IPS DF 6.9 (cell line): ENCODE measurements at regions not wholly inside any gene's neighbourhood (a gene's known extent, or its start where the extent isn't known, plus 50 kb on each side); places are given as distances from the start of the nearest gene placed in this dataset.

Experiments used
- DNase-seq: peaks from one replicate; pipeline ENCODE4 v3.0.0-alpha.2; 2013; ENCODE audit warnings: low read depth, low spot score
- H3K27ac ChIP-seq: one replicate; pipeline ENCODE4 v1.5.1; 2013; ENCODE audit warnings: low read length, control low read depth
- H3K27me3 ChIP-seq: 2 replicates; pipeline ENCODE4 v1.6.1; 2013; ENCODE audit warnings: mild to moderate bottlenecking, low read length; ENCODE audit not compliant: control insufficient read depth, insufficient read depth
- H3K36me3 ChIP-seq: 2 replicates; pipeline ENCODE4 v1.6.1; 2013; ENCODE audit warnings: low read length; ENCODE audit not compliant: control insufficient read depth, insufficient read depth
- H3K4me1 ChIP-seq: 2 replicates; pipeline ENCODE4 v1.6.1; 2013; ENCODE audit warnings: low read length; ENCODE audit not compliant: control insufficient read depth, insufficient read depth
- H3K4me3 ChIP-seq: 2 replicates; pipeline ENCODE4 v1.5.1; 2013; ENCODE audit warnings: mild to moderate bottlenecking, low read length
- H3K9me3 ChIP-seq: 2 replicates; pipeline ENCODE4 v1.6.1; 2013; ENCODE audit warnings: low read length, inconsistent platforms; ENCODE audit not compliant: control insufficient read depth, insufficient read depth
- WGBS: extraction: QIAGEN DNeasy Blood & Tissue Kit; methylation state at CpG from one replicate; pipeline ENCODE4 v1.1.7; 2013; ENCODE audit warnings: mixed read lengths, missing lambda C conversion rate; ENCODE audit not compliant: insufficient read length, insufficient coverage; 5-methylcytosine and 5-hydroxymethylcytosine counted together

DNA sequence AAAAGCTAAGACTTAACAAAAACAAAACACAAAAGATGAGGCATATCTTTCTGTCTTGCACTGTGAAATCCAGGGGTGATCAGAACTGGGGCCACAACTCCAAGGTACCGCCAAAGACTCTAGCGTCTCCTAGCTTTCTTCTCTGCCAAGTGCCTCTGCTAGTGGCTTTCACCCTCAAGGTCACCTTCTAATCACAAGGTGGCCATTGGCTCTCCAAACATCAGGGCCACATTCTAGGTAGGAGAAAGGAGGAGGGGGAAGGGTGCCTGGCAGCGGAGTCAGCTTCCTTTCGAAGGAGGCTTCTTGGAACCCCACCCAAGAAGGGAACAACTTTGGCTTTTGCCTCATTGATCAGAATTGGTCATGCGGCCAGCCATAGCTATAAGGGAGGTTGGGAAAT, 168.8 kb upstream of the SMAD3 start:
- no CpG with 5 or more reads among the region's 5 CpGs for WGBS
- Histone ChIP-seq H3K27me3 (no peaks in the 10 kb centered on the region), H3K4me3 (no peak overlapping the region), H3K27ac (no peak overlapping the region), H3K9me3 (no peaks in the 10 kb centered on the region), H3K4me1 (no peaks in the 10 kb centered on the region), H3K36me3 (no peaks in the 10 kb centered on the region)
- DNase-seq, result no peak

GRCh38 chr15:66897416-66897815, 168.0 kb upstream of the SMAD3 start:
- no peak overlapping the region for H3K27ac ChIP-seq
- no peaks in the 10 kb centered on the region for H3K27me3 ChIP-seq
- WGBS, result no CpG with 5 or more reads among the region's 4 CpGs
- DNase-seq, result no peak
- H3K9me3 ChIP-seq, result no peaks in the 10 kb centered on the region
- peaks cover 1% of the 10 kb centered on the region; the same call in 1 of the 2 replicates for H3K4me1 ChIP-seq
- no peaks in the 10 kb centered on the region for H3K36me3 ChIP-seq
- no peak overlapping the region for H3K4me3 ChIP-seq

GRCh38 chr15:66897971-66898370, 167.4 kb upstream of the SMAD3 start:
- Histone ChIP-seq H3K9me3 (no peaks in the 10 kb centered on the region), H3K27ac (no peak overlapping the region), H3K27me3 (no peaks in the 10 kb centered on the region), H3K4me3 (no peak overlapping the region), H3K36me3 (no peaks in the 10 kb centered on the region), H3K4me1 (peaks cover 1% of the 10 kb centered on the region; the same call in 1 of the 2 replicates)
- no peak for DNase-seq
- WGBS, result no CpG with 5 or more reads among the region's 5 CpGs

GRCh38 chr15:66898656-66899386, 166.6 kb upstream of the SMAD3 start:
- Histone ChIP-seq H3K27me3 (no peaks in the 10 kb centered on the region), H3K36me3 (no peaks in the 10 kb centered on the region), H3K4me3 (no peak overlapping the region), H3K9me3 (no peaks in the 10 kb centered on the region), H3K4me1 (peaks cover 1% of the 10 kb centered on the region; the same call in 1 of the 2 replicates), H3K27ac (no peak overlapping the region)
- no peak for DNase-seq
- WGBS, result 100% methylated on average over 1 of the region's 5 CpGs

- no peak overlapping the region for H3K27ac ChIP-seq
- H3K4me3 ChIP-seq, result no peak overlapping the region
- peaks cover 1% of the 10 kb centered on the region; the same call in 1 of the 2 replicates for H3K4me1 ChIP-seq
- DNase-seq, result no peak
- H3K36me3 ChIP-seq, result no peaks in the 10 kb centered on the region
- no CpG with 5 or more reads among the region's 9 CpGs for WGBS
- H3K27me3 ChIP-seq, result no peaks in the 10 kb centered on the region
- no peaks in the 10 kb centered on the region for H3K9me3 ChIP-seq
Measured at GRCh38 chr15:66899555-66900350, 165.6 kb upstream of the SMAD3 start.

DNA sequence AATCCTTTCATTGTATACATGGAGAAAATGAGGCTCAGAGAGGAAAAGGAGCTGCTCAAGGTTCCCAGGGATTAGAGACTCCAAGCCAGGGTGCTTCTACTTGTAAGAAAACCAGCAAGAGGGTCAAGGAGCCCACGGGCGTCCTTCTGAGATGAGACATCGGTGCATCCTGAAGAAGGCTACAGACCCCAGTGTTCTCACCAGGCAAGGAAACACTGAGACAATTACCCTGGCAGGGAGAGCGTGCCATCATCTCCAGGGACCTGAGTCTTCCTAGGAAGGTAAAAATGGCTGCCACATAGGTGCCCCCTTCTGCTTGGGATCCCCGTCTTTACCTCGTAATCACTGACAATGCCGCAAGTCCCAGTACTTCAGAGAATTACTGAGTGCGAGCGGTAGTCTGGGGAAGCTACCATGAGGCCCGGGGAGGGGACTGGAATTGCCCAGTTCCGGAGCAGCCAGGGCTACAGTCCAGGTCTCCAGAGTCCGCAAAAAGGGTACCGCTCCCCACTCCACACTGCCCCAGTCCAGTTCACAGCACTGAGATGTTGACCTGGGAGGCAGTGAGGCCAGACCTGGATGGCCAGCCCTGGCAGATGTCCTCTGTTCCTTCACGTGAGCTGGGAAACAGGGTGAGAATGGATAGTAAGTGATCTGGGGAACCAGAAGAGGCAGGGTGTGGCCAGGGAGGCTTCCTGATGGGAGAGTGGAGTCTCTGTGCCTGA, 164.7 kb upstream of the SMAD3 start:
- H3K4me3 ChIP-seq, result no peak overlapping the region
- H3K27me3 ChIP-seq, result no peaks in the 10 kb centered on the region
- DNase-seq, result no peak
- no CpG with 5 or more reads among the region's 14 CpGs for WGBS
- H3K27ac ChIP-seq, result no peak overlapping the region
- no peaks in the 10 kb centered on the region for H3K36me3 ChIP-seq
- H3K9me3 ChIP-seq, result no peaks in the 10 kb centered on the region
- H3K4me1 ChIP-seq, result peaks cover 1% of the 10 kb centered on the region; the same call in 1 of the 2 replicates

DNA sequence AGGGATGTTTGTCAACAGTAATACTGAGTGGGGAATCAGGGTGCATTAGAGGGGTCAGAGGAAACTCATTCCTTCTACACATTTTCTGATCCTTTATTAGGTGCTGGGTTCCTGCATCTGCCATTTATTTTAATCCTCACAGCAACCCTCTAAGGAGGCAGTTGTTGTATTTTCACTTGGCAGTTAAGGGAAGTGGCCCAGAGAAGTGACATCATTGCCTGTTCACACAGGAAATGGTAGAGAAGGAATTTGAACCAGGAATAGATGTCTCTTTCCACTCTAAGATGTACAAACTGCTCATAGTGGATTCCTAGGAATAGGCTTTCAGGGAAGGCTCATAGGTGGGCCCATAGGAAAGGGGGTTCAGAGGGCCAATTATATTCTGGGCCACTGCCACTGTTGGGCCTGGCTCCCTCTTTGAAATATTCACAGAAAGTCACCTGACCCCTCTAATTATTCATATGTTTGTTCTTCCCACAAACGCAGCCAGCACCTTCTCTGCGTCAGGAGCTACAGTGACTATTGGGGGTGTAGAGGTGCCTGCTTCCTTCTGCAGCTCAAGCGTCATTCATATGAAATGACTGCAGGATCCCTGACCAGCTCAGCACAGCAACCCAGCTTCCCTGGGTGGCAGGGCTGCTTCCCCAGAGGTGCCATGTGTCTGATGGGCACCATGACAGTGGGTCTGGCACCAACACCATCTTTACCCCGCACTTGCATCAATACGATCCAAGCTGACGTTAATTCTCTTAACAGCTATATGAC, 163.9 kb upstream of the SMAD3 start:
- no peak for DNase-seq
- WGBS, result no CpG with 5 or more reads among the region's 6 CpGs
- H3K27ac ChIP-seq, result no peak overlapping the region
- H3K4me3 ChIP-seq, result no peak overlapping the region
- H3K27me3 ChIP-seq, result no peaks in the 10 kb centered on the region
- no peaks in the 10 kb centered on the region for H3K36me3 ChIP-seq
- H3K4me1 ChIP-seq, result peaks cover 1% of the 10 kb centered on the region; the same call in 1 of the 2 replicates
- H3K9me3 ChIP-seq, result no peaks in the 10 kb centered on the region

GRCh38 chr15:66905185-66905584, 160.2 kb upstream of the SMAD3 start:
- Histone ChIP-seq H3K27me3 (no peaks in the 10 kb centered on the region), H3K27ac (no peak overlapping the region)

DNA sequence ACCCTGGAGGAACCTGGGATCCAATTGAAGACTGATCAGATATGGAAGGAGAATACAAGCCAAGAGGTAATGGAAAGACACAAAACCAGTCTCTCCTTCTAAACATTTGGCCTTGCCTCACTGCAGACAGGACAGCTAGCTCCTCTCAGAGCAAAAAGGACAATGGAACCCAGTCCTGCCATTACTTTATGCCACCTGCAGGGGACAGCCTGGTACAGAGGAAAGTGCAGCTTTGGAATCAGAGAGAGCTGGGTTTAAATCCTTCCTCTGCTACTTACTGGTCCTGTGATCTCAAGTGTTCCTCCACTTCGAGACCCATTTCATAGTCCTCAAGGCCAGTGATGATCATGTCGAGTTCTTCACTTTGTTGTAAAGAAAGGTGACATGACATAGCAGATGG, 159.4 kb upstream of the SMAD3 start:
- no peak for DNase-seq
- H3K9me3 ChIP-seq, result no peaks in the 10 kb centered on the region
- no peak overlapping the region for H3K4me3 ChIP-seq
- WGBS, result no CpG with 5 or more reads among the region's 2 CpGs
- H3K27ac ChIP-seq, result no peak overlapping the region
- no peaks in the 10 kb centered on the region for H3K27me3 ChIP-seq
- no peaks in the 10 kb centered on the region for H3K36me3 ChIP-seq
- H3K4me1 ChIP-seq, result peaks cover 1% of the 10 kb centered on the region; the same call in 1 of the 2 replicates

More at GRCh38 chr15:66905185-66905584, 160.2 kb upstream of the SMAD3 start:
- H3K9me3 ChIP-seq, result no peaks in the 10 kb centered on the region
- no peaks in the 10 kb centered on the region for H3K36me3 ChIP-seq
- no peak for DNase-seq
- peaks cover 1% of the 10 kb centered on the region; the same call in 1 of the 2 replicates for H3K4me1 ChIP-seq
- WGBS, result no CpG with 5 or more reads among the region's 2 CpGs
- H3K4me3 ChIP-seq, result no peak overlapping the region
